Common myeloid progenitor, CD34-positive (primary cell): ENCODE measurements at regions not wholly inside any gene's neighbourhood (a gene's known extent, or its start where the extent isn't known, plus 50 kb on each side); places are given as distances from the start of the nearest gene placed in this dataset.

ENCODE experiments used
- CTCF ChIA-PET: fragments of 350-600 bp; sonication (Branson Sonifier 250); formaldehyde crosslinking; loops from one replicate; lab custom pipeline; 2021; ENCODE audit warnings: antibody characterized with exemption; lab: Charles Lee
- POLR2A ChIA-PET: fragments of 350-600 bp; sonication (Branson Sonifier 250); formaldehyde crosslinking; loops from one replicate; lab custom pipeline; 2021; ENCODE audit warnings: antibody characterized with exemption; lab: Charles Lee
- DNase-seq, 3 donors: peaks; one replicate each; pipeline versions ENCODE4 v3.0.0 to v3.0.0-alpha.2; 2013
- H3K27ac ChIP-seq, 2 experiments: 1 replicate in 1 of 2; 2 replicates in 1 of 2; pipeline ENCODE4 v1.7.0; 2013; ENCODE audit warnings: inconsistent platforms in 2 of 2, low read length in 2 of 2, mild to moderate bottlenecking in 2 of 2, low read depth in 1 of 2, moderate library complexity in 1 of 2; ENCODE audit not compliant: severe bottlenecking in 2 of 2, insufficient read depth in 1 of 2, poor library complexity in 1 of 2
- H3K27me3 ChIP-seq, 5 experiments: replicated peaks in 2 of 5; 1 replicate in 3 of 5; 2 replicates in 2 of 5; pipeline versions ENCODE4 v1.6.1 to v1.7.0; 2013; ENCODE audit warnings: low read length in 4 of 5, mild to moderate bottlenecking in 2 of 5, moderate library complexity in 2 of 5, inconsistent platforms in 1 of 5; ENCODE audit not compliant: insufficient read depth in 5 of 5, control insufficient read depth in 4 of 5
- H3K36me3 ChIP-seq, 4 experiments: 1 replicate in 2 of 4; 2 replicates in 2 of 4; pipeline versions ENCODE4 v1.6.1 to v1.7.0; 2013; ENCODE audit warnings: low read length in 3 of 4, control low read depth in 1 of 4, mild to moderate bottlenecking in 1 of 4; ENCODE audit not compliant: control insufficient read depth in 4 of 4, insufficient read depth in 4 of 4
- H3K4me1 ChIP-seq, 4 experiments: 1 replicate in 3 of 4; 2 replicates in 1 of 4; pipeline versions ENCODE4 v1.6.1 to v1.7.1; 2013; ENCODE audit warnings: low read length in 3 of 4, mild to moderate bottlenecking in 3 of 4, control low read depth in 1 of 4, inconsistent platforms in 1 of 4, moderate library complexity in 1 of 4; ENCODE audit not compliant: control insufficient read depth in 4 of 4, insufficient read depth in 4 of 4; ENCODE audit errors: control extremely low read depth in 1 of 4
- H3K4me3 ChIP-seq, 7 experiments: 1 replicate in 4 of 7; 2 replicates in 3 of 7; pipeline versions ENCODE4 v1.5.1 to v1.7.0; 2013; ENCODE audit warnings: mild to moderate bottlenecking in 7 of 7, low read length in 6 of 7, moderate library complexity in 6 of 7, inconsistent platforms in 2 of 7, low read depth in 2 of 7, control low read depth in 1 of 7; ENCODE audit not compliant: insufficient read depth in 4 of 7, control insufficient read depth in 1 of 7; ENCODE audit errors: extremely low read depth in 1 of 7
- H3K9me3 ChIP-seq, 5 experiments: 1 replicate in 4 of 5; 2 replicates in 1 of 5; pipeline versions ENCODE4 v1.6.1 to v1.7.1; 2013; ENCODE audit warnings: low read length in 4 of 5, mild to moderate bottlenecking in 2 of 5, inconsistent platforms in 1 of 5, low read depth in 1 of 5, moderate library complexity in 1 of 5; ENCODE audit not compliant: control insufficient read depth in 4 of 5, insufficient read depth in 2 of 5; ENCODE audit errors: control extremely low read depth in 1 of 5
- WGBS: methylation state at CpG from one replicate; pipeline ENCODE4 v1.1.5; 2013; ENCODE audit not compliant: insufficient coverage; 5-methylcytosine and 5-hydroxymethylcytosine counted together

DNA sequence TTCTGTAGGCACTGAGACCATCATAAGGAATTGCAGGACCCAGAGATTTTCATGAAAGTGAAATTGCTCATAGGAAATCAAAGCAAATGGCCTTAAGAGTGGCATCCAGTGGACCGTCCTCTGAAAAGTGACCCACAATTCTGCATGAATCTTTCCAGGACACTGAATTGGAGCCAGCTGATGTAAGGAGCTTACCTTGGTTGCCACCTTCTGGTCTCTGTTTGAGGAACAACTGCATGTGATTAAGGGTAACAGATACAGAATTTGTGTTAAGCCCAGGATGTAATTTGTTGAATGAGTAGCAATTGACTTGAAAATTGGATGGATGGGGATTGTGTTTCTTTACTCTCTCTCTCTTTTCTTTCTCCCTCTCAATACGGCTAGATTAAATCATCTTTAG lies 49.9 kb upstream of the GAS1 start:
- DNase-seq = peak in 1 of 3 donors; percentile 2
- Histone ChIP-seq H3K27me3 (peaks cover 0 to 12% (median 0%) of the 10 kb centered on the region in 5 experiments), H3K9me3 (no peaks in the 10 kb centered on the region), H3K4me1 (no peaks in the 10 kb centered on the region), H3K27ac (no peak overlapping the region), H3K4me3 (no peak overlapping the region), H3K36me3 (no peaks in the 10 kb centered on the region)
- 89% methylated on average over 1 of the region's 2 CpGs for WGBS
- POLR2A ChIA-PET = no interaction called here
- CTCF ChIA-PET = no interaction called here

DNA sequence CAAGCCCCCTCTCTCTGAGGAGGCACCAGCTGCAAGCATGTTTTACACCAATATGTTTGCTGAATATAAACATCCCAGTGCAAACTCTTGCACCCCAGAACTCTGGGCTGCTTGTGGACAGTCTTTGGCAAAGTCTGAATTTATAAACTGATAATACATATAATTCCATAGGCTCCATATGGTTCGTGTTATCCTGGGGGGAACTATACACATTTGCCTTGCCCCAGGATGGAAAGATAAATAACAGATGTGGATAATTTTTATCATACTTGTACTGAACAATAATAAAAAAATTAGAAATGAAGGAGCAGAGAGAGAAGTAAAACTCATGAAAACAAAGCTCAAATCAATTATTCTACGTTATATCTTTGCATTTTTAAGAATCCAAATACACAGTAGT lies 50.6 kb upstream of the GAS1 start:
- Histone ChIP-seq H3K27ac (no peak overlapping the region), H3K4me1 (no peaks in the 10 kb centered on the region), H3K36me3 (no peaks in the 10 kb centered on the region), H3K9me3 (peaks cover 0 to 2% (median 0%) of the 10 kb centered on the region in 5 experiments), H3K27me3 (peaks cover 0 to 12% (median 0%) of the 10 kb centered on the region in 5 experiments), H3K4me3 (no peak overlapping the region)
- WGBS = no CpG with 5 or more reads among the region's 2 CpGs
- ChIA-PET POLR2A (no interaction called here), CTCF (interaction anchor here (0.8 kb wide), 1 partner anchor 10 kb away, joined by 3 read pairs; no protein-coding TSS in a partner anchor)
- no peak for DNase-seq

GRCh38 chr9:87002517-87002916 lies 55.2 kb upstream of the GAS1 start:
- ChIA-PET POLR2A (no interaction called here), CTCF (no interaction called here)
- H3K36me3 ChIP-seq = no peaks in the 10 kb centered on the region
- peaks cover 0 to 3% (median 0%) of the 10 kb centered on the region in 5 experiments for H3K9me3 ChIP-seq
- no peak overlapping the region for H3K4me3 ChIP-seq
- no peaks in the 10 kb centered on the region for H3K4me1 ChIP-seq
- DNase-seq = no peak
- H3K27me3 ChIP-seq = no peaks in the 10 kb centered on the region
- no peak overlapping the region for H3K27ac ChIP-seq
- WGBS = no CpG with 5 or more reads among the region's 2 CpGs

GRCh38 chr9:87004016-87004415 lies 56.7 kb upstream of the GAS1 start:
- no peaks in the 10 kb centered on the region for H3K4me1 ChIP-seq
- no peaks in the 10 kb centered on the region for H3K36me3 ChIP-seq
- H3K4me3 ChIP-seq = no peak overlapping the region
- POLR2A ChIA-PET = no interaction called here
- DNase-seq = no peak
- H3K27me3 ChIP-seq = no peaks in the 10 kb centered on the region
- H3K27ac ChIP-seq = no peak overlapping the region
- peaks cover 0 to 3% (median 0%) of the 10 kb centered on the region in 5 experiments for H3K9me3 ChIP-seq
- CTCF ChIA-PET = no interaction called here

DNA sequence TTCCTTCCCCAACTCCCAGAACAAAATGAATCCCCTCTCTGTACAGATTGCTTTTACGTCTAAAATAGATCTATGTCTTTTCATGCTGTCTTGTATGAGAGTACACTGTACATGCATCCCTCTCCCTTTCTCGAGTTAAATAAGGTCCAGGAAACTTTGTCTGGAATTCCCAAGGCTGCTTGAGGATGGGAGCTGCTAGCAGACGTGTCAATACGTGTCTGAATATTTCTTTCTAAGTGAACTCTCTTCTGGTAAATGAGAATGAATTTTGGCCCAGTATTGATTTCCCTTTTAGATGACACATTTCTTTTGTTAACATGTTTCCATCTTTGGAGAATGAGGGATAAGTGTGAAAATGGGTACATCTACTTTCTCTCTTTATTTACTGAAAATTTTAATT lies 59.6 kb upstream of the GAS1 start:
- Histone ChIP-seq H3K9me3 (peaks cover 0 to 3% (median 0%) of the 10 kb centered on the region in 5 experiments), H3K36me3 (no peaks in the 10 kb centered on the region), H3K27me3 (no peaks in the 10 kb centered on the region), H3K4me3 (no peak overlapping the region), H3K27ac (no peak overlapping the region), H3K4me1 (no peaks in the 10 kb centered on the region)
- POLR2A ChIA-PET = no interaction called here
- CTCF ChIA-PET = no interaction called here
- no peak for DNase-seq
- 100% methylated on average over 2 of the region's 4 CpGs for WGBS

DNA sequence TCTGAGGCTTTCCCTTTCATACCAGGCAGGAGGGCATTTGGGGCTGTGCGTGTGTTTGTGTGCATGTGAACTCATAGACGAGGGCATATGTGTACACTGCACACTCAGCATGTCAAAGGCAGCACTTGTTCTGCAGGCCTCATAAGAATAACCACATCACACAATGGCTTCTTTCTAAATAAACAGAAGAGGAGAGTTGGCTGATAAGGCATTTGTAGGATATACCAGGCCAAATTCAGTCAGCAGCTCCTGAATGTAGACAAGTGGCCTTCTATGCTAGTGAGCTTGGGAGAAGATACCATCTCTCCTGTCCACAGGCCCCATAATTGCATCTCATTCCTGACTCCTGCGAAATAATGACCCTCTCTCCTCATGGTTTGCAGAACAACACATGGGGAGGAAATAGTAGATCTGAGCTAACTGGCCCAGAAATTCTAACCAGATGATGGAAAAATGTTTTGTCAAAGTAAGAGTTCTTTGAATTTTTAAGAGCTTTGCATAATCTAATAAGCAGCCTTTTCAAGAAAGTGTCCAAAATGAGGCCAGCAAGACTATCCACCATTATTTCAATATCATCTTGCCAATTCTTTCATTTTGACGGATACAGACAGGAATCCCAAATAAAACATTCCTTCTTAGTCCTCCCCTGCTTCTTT lies 60.5 kb upstream of the GAS1 start:
- no peak for DNase-seq
- Histone ChIP-seq H3K36me3 (no peaks in the 10 kb centered on the region), H3K27me3 (no peaks in the 10 kb centered on the region), H3K9me3 (peaks cover 0 to 3% (median 2%) of the 10 kb centered on the region in 5 experiments), H3K4me3 (no peak overlapping the region), H3K4me1 (no peaks in the 10 kb centered on the region), H3K27ac (no peak overlapping the region)
- whole genome bisulfite sequencing = 100% methylated on average over 2 of the region's 4 CpGs
- ChIA-PET CTCF (interaction anchor here (1.3 kb wide), 1 partner anchor 9 kb away, joined by 3 read pairs; no protein-coding TSS in a partner anchor), POLR2A (no interaction called here)

- H3K27me3 ChIP-seq = no peaks in the 10 kb centered on the region
- 93% methylated on average over 3 of the region's 4 CpGs for WGBS
- H3K36me3 ChIP-seq = no peaks in the 10 kb centered on the region
- H3K4me1 ChIP-seq = no peaks in the 10 kb centered on the region
- POLR2A ChIA-PET = no interaction called here
- no peak overlapping the region for H3K4me3 ChIP-seq
- H3K9me3 ChIP-seq = peaks cover 0 to 2% (median 0%) of the 10 kb centered on the region in 5 experiments
- no peak for DNase-seq
- no peak overlapping the region for H3K27ac ChIP-seq
- CTCF ChIA-PET = interaction anchor here (1.3 kb wide), 1 partner anchor 10 kb away, joined by 3 read pairs; no protein-coding TSS in a partner anchor
Observed at GRCh38 chr9:87008667-87009066, 61.4 kb upstream of the GAS1 start.
